ENCODE measurements at regions not wholly inside any gene's neighbourhood (a gene's known extent, or its start where the extent isn't known, plus 50 kb on each side); places are given as distances from the start of the nearest gene placed in this dataset.

DNA sequence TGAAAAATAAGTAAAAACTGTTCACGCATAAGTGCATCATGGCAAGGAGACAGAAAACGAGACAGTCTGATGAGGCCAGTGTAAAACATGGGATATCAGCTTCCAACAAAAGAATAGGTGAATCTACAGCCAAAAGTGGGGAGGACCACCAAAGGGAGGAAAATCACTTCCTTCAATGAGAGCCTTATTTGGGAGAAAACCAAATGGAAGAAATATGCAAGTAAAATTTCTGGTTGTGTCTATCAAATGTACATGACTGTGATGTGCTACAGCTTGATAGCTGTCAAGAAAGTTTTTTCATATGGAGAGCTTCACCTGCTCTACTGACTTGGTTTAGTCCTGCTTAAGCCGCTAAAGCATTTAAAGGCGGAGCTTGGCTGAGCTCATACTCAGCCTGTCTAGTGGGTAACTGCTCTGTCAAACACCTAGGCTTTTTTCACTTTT is 66.2 kb downstream of the MAGEA1 start:
- Histone ChIP-seq H3K4me1 (ENCODE audit: control insufficient read depth, insufficient read depth, low read length) (no peaks in the 10 kb centered on the region), H3K9me3 (ENCODE audit: control insufficient read depth, insufficient read depth, low read depth, low read length) (no peaks in the 10 kb centered on the region), H3K27ac (ENCODE audit: low read length) (no peak overlapping the region), H3K27me3 (ENCODE audit: control insufficient read depth, insufficient read depth, low read length) (peaks cover 37% of the 10 kb centered on the region), H3K4me3 (ENCODE audit: low read depth in 2 of 2, low read length in 2 of 2) (no peak overlapping the region), H3K36me3 (ENCODE audit: control insufficient read depth, insufficient read depth, low read length) (no peaks in the 10 kb centered on the region)
- intact Hi-C loops (cut with micrococcal nuclease; ENCODE audit: unreplicated experiment) (no loop called here), in situ Hi-C loops (cut with HindIII; ENCODE audit: low pct_unique_long_range_greater_than_20kb, low sequenced_read_pairs) (no loop called here)
- CTCF ChIA-PET: no interaction called here
- ATAC-seq (no peak), DNase-seq (ENCODE audit: low read depth, low spot score) (no peak)
- no TSS peak for BruUV-seq (replicated peaks)
- POLR2A ChIA-PET: no interaction called here
- TF ChIP-seq SIN3A (IDR thresholded peaks at IDR 0.05; ENCODE audit: borderline replicate concordance, insufficient read depth, low read depth, low read length) (no peak), TCF7L2 (IDR thresholded peaks at IDR 0.05; ENCODE audit: low read depth, low read length) (no peak), POLR2AphosphoS5 (IDR thresholded peaks at IDR 0.05; ENCODE audit: low read depth, low read length) (no peak)
- TF ChIP-seq, protein P1, sequence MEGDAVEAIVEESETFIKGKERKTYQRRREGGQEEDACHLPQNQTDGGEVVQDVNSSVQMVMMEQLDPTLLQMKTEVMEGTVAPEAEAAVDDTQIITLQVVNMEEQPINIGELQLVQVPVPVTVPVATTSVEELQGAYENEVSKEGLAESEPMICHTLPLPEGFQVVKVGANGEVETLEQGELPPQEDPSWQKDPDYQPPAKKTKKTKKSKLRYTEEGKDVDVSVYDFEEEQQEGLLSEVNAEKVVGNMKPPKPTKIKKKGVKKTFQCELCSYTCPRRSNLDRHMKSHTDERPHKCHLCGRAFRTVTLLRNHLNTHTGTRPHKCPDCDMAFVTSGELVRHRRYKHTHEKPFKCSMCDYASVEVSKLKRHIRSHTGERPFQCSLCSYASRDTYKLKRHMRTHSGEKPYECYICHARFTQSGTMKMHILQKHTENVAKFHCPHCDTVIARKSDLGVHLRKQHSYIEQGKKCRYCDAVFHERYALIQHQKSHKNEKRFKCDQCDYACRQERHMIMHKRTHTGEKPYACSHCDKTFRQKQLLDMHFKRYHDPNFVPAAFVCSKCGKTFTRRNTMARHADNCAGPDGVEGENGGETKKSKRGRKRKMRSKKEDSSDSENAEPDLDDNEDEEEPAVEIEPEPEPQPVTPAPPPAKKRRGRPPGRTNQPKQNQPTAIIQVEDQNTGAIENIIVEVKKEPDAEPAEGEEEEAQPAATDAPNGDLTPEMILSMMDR (IDR thresholded peaks at IDR 0.05): no peak
- TF ChIP-seq, protein P2, sequence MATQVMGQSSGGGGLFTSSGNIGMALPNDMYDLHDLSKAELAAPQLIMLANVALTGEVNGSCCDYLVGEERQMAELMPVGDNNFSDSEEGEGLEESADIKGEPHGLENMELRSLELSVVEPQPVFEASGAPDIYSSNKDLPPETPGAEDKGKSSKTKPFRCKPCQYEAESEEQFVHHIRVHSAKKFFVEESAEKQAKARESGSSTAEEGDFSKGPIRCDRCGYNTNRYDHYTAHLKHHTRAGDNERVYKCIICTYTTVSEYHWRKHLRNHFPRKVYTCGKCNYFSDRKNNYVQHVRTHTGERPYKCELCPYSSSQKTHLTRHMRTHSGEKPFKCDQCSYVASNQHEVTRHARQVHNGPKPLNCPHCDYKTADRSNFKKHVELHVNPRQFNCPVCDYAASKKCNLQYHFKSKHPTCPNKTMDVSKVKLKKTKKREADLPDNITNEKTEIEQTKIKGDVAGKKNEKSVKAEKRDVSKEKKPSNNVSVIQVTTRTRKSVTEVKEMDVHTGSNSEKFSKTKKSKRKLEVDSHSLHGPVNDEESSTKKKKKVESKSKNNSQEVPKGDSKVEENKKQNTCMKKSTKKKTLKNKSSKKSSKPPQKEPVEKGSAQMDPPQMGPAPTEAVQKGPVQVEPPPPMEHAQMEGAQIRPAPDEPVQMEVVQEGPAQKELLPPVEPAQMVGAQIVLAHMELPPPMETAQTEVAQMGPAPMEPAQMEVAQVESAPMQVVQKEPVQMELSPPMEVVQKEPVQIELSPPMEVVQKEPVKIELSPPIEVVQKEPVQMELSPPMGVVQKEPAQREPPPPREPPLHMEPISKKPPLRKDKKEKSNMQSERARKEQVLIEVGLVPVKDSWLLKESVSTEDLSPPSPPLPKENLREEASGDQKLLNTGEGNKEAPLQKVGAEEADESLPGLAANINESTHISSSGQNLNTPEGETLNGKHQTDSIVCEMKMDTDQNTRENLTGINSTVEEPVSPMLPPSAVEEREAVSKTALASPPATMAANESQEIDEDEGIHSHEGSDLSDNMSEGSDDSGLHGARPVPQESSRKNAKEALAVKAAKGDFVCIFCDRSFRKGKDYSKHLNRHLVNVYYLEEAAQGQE (IDR thresholded peaks at IDR 0.05; ENCODE audit: insufficient read depth in 1 of 2, low read depth in 2 of 2, low read length in 1 of 2): no peak

DNA sequence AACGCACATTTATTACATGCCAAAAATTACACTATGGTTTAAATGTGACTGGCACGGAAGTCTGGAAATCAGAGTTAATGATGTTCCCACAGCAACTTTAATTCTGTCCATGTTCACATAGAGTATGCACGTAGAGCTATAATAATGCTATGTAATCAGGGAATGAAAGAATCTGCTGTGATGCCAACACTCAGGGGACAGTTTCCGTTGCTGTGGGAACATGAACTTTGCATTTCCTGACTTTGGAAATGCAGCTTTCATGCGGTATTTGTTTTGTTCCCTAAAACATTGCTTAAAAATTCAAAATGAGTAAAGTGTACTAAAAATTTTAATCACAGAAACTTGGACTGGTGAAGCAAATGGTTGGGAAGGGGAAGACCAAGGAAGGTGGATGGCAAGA is 65.7 kb downstream of the MAGEA1 start:
- in situ Hi-C loops (cut with HindIII; ENCODE audit: low pct_unique_long_range_greater_than_20kb, low sequenced_read_pairs): no loop called here
- BruUV-seq (replicated peaks): no TSS peak
- H3K27ac ChIP-seq (ENCODE audit: low read length): no peak overlapping the region
- no peaks in the 10 kb centered on the region for H3K4me1 ChIP-seq (ENCODE audit: control insufficient read depth, insufficient read depth, low read length)
- intact Hi-C loops (cut with micrococcal nuclease; ENCODE audit: unreplicated experiment): no loop called here
- H3K36me3 ChIP-seq (ENCODE audit: control insufficient read depth, insufficient read depth, low read length): no peaks in the 10 kb centered on the region
- DNase-seq (ENCODE audit: low read depth, low spot score) (no peak), ATAC-seq (no peak)
- peaks cover 37% of the 10 kb centered on the region for H3K27me3 ChIP-seq (ENCODE audit: control insufficient read depth, insufficient read depth, low read length)
- no peaks in the 10 kb centered on the region for H3K9me3 ChIP-seq (ENCODE audit: control insufficient read depth, insufficient read depth, low read depth, low read length)
- no peak overlapping the region for H3K4me3 ChIP-seq (ENCODE audit: low read depth in 2 of 2, low read length in 2 of 2)
- TF ChIP-seq, protein P2 (IDR thresholded peaks at IDR 0.05; ENCODE audit: insufficient read depth in 1 of 2, low read depth in 2 of 2, low read length in 1 of 2): no peak
- TF ChIP-seq TCF7L2 (IDR thresholded peaks at IDR 0.05; ENCODE audit: low read depth, low read length) (no peak), POLR2AphosphoS5 (IDR thresholded peaks at IDR 0.05; ENCODE audit: low read depth, low read length) (no peak), SIN3A (IDR thresholded peaks at IDR 0.05; ENCODE audit: borderline replicate concordance, insufficient read depth, low read depth, low read length) (no peak)
- TF ChIP-seq, protein P1 (IDR thresholded peaks at IDR 0.05): no peak
- ChIA-PET CTCF (no interaction called here), POLR2A (no interaction called here)
